Myocyte (in vitro differentiated cells): ENCODE measurements at regions not wholly inside any gene's neighbourhood (a gene's known extent, or its start where the extent isn't known, plus 50 kb on each side); places are given as distances from the start of the nearest gene placed in this dataset.
"Not testable (repeated sequence)": the region's sequence is repeated elsewhere in the genome, so short reads cannot be mapped to it uniquely, and the experiment has no call there.

Experiments used
- DNase-seq: peaks from one replicate; pipeline ENCODE4 v3.0.0-alpha.2; 2012; ENCODE audit warnings: low read depth

DNA sequence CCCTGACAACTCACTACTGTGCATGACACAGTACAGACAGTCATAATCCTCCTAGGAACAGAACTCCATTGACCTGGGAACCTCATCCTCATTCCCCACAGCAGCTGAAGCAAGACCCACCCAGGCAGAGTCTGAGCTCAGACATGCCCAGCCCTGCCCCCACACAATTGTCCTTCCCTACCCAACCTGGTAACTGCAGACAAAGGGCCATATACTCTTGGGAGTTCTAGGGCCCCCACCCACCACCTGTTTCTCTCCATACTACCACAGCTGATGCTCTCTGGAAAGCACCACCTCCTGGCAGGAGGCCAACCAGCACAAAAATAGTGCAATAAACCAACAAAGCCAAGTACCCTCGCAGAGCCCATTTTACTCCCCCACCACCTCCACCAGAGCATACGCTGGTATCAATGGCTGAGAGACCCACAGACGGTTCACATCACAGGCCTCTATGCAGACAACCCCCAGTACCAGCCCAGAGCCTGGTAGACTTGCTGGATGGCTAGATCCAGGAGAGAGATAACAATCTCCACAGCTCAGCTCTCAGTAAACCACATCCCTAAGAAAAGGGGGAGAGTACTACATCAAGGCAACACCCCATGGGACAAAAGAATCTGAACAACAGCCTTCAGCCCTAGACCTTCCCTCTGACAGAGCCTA, 159.7 kb upstream of the CXADR start:
- no peak for DNase-seq

- DNase-seq = no peak
These were observed 153.1 kb upstream of the CXADR start for GRCh38 chr21:17359781-17360180.

DNA sequence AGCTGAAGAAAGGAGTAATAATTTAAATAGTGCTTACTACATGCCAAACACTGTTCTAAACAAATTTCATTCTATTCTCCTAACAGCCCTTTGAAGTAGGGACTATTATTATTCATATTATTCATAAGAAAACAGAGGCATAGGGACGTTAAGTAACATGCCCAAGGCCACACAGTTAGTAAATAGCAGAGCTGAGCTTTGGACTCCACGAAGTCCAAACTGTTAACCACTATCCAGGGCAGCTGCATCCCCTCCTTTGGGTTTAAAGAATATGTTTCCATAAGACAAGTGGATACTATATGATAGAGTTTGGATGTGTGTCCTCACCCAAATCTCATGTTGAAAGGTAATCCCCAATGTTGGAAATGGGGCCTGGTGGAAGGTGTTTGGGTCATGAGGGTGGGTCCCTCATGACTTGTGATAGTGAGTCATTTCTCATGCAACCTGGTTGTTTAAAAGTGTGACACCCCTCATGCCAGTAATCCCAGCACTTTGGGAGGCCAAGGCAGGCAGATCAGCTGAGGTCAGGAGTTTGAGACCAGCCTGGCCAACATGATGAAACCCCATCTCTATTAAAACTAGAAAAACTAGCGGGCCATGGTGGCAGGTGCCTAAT, 144.0 kb upstream of the CXADR start:
- DNase-seq = no peak

GRCh38 chr21:17370263-17370662, 142.6 kb upstream of the CXADR start:
- no peak for DNase-seq

GRCh38 chr21:17370916-17371315, 141.9 kb upstream of the CXADR start:
- DNase-seq = no peak

GRCh38 chr21:17371450-17371849, 141.4 kb upstream of the CXADR start:
- DNase-seq = no peak

DNA sequence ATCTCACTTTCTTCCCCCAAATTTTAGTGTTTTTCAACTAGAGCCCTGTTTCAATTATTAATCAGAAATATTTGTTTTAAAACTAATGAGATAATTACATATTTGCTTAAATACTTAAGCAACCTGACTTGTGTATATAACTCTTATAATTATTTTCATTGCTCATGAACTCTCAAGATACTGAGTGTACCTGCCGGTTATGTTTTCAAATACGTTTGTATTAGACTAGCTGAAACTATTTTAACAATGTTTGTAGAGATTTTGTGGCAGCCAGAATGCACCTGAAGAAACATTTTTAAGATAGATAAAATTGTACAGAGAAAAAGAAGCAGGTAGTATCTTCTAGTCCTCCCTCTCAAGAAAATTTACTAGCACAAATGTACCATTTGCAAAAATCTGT, 140.6 kb upstream of the CXADR start:
- DNase-seq = no peak

GRCh38 chr21:17386498-17386897, 126.3 kb upstream of the CXADR start:
- no peak for DNase-seq

GRCh38 chr21:17387030-17387617, 125.7 kb upstream of the CXADR start:
- peak; percentile 74 for DNase-seq

DNA sequence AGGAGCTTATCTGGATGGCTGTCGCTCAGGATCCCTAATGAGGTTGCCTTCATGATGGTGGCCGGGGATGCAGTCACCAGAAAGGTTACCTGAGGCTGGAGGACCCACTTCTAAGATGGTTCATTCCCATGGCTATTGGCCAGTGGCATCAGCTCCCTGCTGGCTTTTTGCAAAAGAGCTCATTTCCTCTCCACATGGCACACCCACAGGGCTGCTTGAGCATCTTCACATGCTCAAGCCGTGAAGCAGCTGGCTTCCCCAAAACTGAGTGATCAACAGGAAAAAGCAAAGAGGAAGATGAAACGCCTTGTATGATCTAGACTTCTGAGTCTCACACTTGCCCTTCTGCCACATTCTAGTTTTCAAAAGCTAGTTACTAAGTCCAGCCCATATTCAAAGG, 124.6 kb upstream of the CXADR start:
- DNase-seq = no peak

- DNase-seq = no peak
These were observed 123.5 kb upstream of the CXADR start for GRCh38 chr21:17389311-17389710.

DNA sequence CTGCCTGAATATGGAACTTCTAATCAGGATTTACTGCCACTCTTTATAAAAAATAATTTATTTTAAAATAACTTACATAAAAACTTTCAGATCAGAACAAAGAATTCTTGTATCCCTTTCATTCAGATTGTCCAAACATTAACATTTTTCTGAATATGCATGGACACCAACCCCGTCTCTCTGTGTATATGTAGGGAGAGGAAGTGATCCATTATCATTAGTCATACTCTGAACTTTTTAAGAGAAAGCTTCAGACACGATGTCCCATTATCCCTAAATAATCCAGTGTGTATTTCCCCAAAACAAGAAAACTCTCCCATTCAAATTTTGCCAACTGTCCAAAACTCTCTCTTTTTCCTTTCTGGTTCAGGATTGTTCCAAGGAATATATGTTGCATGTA, 122.3 kb upstream of the CXADR start:
- no peak for DNase-seq

GRCh38 chr21:17391811-17392340, 121.0 kb upstream of the CXADR start:
- no peak for DNase-seq

GRCh38 chr21:17393413-17393812, 119.4 kb upstream of the CXADR start:
- DNase-seq = no peak

DNA sequence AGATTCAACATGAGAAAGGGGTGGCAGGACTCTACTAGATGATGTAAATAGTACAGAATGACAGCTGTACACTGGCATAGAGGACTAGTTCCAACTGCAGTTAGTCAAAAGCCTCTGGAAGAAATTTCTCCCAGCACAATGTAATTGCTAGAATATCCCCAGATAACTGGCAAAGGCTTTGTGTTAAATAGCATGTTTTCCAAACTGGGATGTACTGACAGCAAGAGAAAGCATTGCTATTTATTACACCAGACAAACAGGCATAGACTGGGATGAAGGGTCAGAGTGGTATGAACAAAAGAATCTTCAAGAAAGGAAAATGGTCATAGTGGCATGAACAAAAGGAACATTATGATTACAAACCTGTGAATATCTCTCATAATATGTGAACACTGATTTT, 115.9 kb upstream of the CXADR start:
- DNase-seq = no peak

DNA sequence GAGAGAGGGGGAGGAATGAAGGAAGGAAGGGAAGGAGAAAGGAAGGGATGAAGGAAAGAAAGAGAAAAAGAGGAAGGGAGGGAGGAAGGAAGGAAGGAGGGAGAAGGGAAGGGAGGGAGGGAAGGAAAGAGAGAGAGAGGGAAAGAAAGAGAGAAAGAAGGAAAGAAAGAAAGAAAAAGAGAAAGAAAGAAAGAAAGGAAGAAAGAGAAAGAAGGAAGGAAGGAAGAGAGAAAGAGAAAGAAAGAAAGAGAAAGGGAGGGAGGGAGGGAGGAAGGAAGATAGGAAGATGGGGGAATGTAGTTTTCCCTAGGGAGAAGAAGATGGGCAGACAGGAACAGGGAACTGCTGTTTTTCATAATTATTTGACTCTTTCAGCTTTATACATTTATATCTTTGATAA, 115.1 kb upstream of the CXADR start:
- no peak for DNase-seq

DNA sequence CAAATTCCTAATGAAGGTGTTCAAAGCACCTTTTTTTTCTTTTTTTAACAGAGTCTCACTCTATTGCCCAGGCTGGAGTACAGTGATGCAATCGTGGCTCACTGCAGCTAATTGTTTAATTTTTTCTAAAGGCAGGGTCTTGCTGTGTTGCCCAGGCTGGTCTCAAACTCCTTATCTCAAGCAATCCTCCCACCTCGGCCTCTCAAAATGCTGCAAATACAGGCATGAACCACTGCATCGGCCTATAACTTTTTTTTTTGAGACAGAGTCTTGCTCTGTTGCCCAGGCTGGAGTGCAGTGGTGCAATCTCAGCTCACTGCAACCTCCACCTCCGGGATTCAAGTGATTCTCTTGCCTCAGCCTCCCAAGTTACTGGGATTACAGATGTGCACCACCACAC, 113.9 kb upstream of the CXADR start:
- not testable (repeated sequence) for DNase-seq

DNA sequence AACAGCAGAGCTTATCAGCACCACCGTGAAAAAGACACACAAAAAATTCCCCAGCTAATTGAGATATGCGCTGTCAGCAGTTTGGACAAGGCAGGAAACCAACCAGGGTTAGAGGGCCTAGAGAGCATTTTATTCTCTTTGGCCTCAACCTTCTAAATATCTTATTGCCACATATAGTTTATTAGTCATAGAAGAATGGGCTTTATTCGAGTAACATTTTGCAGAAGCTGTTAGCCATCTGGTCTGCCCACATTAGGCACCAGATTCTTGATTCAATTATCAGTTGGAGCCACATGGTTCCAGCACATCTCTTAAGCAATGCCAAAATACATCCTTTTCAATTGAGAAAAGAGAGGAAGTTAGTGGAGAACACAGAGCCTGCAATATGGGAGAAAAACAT, 109.9 kb upstream of the CXADR start:
- no peak for DNase-seq

DNA sequence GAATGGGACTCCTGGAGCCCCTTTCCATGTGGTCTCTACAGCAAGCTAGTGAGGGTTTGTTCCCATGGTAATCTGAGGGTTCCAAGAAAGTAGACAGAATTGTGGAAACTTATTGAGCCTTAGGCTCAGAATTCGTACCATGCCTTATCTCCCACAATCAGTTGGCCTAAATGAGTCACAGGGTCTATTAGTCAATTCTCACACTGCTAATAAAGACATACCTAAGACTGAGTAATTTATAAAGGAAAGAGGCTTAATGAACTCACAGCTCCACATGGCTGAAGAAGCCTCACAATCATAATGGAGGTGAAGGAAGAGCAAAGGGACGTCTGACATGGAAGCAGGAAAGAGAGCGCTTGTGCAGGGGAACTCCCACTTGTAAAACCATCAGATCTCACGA, 106.6 kb upstream of the CXADR start:
- DNase-seq = no peak

- no peak for DNase-seq
These were observed 98.1 kb upstream of the CXADR start for GRCh38 chr21:17414766-17415165.

- no peak for DNase-seq
These were observed 96.7 kb upstream of the CXADR start for GRCh38 chr21:17416139-17416538.

DNA sequence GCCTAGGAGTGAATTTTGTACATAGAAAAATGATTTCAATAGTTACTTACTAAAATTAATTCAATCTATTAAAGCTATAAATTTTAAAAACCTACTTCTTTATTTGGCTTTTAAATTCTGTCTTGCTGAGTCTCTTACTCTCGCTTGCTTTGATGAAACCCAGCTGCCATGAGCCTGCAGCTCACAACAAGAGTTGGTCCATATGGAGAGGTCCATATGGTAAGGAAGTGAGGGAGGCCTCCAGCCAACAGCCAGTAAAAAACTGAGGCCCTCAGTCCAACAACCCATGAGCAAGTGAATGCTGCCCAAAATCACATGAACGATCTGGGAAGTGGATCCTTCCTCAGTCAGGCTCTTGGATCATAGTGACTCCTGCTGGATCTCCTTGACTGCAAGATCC, 89.9 kb upstream of the CXADR start:
- no peak for DNase-seq

GRCh38 chr21:17427157-17427556, 85.7 kb upstream of the CXADR start:
- DNase-seq = no peak
